AG08395 (cell line): ENCODE measurements at regions not wholly inside any gene's neighbourhood (a gene's known extent, or its start where the extent isn't known, plus 50 kb on each side); places are given as distances from the start of the nearest gene placed in this dataset.
"Not testable (repeated sequence)": the region's sequence is repeated elsewhere in the genome, so short reads cannot be mapped to it uniquely, and the experiment has no call there.

Experiments
- DNase-seq: peaks from one replicate; pipeline ENCODE4 v3.0.0; 2012; ENCODE audit warnings: mixed read lengths, low spot score

DNA sequence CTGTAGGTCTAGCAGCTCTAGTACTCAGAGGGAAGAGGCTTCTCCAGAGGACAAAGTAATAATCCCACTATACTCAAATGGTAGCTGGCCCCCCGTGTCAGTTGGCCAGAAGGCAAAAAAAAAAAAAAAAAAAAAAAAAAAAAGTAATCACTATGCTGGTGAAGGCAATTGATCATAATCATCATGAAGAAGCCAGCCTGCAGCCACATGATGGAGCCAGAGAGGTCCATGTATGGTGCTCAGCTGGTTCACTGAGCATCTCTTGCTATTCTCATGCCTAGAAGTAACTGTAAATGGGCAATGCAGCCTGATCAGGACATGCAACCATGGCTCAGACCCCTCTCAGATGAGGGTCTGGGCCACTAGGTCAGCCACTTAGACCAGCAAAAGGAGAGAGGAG lies 378.8 kb downstream of the MED13L start:
- no peak for DNase-seq

DNA sequence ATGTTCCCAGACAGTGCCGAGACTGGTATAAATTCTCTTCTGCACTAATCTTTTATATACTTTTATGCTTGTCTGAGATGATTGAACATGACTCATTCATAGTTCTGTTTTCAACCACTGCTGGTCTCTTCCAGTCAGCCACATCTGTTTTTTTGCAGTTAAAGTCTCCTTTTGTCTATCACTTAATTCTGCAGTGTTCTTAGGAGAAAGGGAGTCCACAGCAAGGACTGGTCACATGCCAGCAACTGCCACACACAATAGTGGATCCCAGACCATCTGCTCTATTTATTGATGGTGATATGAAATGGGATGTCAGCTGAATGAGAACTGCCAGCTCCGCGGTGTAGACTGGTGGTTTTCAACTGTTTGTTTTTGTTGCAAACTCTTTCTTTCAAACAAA lies 379.8 kb downstream of the MED13L start:
- DNase-seq, result peak; percentile 9

DNA sequence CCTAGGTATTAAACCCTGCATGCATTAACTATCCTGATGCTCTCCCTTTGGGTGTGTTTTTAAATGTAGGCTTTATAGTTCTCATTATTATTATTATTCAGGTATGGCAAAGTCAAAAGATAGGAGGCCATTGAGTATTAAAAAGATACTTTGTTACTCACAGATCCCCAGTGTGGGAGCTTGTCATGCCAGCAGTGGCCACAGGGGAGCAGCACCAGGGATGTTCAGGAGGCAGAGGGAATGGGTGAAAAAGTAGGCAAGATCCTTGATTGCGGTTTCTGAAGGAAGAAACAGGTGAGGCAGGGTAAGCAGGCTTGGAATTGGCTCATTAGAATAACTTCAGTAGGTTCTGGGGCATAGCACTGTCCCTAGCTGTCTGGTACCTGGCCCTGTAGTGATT lies 382.2 kb downstream of the MED13L start:
- peak; percentile 11 for DNase-seq

DNA sequence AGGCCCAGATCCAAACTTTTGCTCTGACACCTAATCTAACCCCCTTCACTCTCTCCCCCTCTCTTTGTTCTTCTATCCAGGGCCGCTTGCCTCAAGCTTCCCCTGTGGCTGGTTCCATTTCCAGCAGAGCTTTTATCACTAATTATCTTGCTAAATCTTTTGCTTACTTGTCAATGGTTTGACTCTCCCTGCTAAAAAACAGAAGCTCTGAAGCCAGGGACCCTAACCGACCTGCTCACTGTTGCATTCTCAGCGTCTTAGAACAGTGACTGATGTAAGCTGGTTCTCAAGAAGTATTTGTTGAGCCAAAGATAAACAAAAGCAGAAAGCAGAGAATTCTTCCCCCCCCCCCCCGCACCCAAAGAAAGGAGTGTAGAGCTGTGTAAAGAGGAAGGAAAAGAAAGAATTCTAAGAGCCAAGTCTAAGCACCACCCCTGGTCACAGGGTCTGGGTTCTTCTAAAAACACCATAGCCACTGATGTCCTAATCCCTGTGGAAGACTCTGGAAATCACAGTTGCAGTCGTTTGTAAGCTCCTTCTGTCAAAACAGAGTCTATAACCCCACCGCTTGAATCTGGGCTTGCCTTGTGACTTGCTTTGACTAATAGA lies 385.8 kb downstream of the MED13L start:
- no peak for DNase-seq

DNA sequence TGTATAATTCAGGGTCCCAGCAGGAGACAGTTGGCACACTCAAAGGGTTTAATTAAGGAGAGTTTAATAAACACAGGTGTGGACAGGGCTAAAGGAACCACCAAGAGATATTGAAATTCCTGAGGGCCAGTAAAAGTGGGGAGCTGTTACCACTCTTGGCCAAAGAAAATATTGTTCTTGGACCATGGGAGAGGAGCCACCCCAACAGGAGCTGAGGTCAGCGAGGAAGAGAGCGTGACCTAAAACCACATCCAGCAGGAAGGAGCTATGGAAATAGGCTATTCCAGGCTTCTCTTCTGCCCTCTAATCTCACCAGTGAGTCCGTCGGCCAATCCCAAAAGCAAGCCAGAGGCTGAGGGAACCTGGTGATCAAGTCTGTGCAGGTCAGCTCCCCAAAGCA lies 390.8 kb downstream of the MED13L start:
- no peak for DNase-seq

DNA sequence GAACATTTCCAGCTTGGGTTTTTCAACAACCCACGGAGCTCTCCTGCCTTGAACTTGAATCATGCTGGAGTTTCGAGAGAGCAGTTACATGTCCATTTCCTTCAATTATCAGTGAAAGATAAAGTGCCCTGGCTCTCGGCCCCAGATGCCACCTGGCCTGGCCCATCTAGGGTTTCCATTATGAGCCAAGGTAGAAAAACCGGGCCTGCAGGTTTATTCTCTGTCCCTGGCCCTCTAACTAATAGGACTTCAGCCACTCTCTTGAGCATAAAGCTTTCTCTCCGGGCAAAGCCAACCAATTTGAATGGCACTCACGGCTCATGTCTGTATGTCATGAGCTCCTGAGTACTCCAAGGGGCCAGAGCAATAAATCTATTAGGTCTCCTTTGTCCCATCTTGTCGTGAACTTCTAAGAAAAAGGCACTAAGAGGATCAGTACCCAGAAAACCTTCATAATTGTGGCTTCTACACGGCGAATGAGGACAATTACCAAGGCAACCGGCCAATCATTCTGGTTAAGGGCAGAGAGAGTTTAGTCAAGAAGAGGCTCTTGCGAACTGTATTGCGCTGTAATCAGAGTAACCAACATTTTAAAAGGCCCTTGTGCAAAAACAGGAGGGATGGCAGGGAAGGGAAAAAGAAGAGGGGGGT lies 392.3 kb downstream of the MED13L start:
- no peak for DNase-seq

DNA sequence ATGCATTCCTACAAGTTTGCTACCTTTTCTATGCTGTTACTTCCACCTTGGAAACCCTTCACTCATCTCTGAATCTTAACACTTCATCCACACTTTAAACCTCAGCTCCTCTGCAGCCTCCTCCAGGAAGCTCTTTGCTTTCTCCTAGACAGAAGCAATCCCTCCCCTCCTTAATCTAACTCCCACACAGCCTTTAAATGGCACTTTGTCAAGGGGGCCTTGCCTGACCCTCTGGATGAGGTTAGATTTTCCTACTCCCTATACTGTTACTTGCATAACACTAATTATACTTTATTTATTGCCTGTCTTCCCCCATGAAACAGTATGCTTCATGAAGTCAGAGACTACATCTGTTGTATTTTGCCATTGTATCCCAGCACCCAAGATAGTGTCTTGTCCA lies 394.6 kb downstream of the MED13L start:
- DNase-seq, result no peak

DNA sequence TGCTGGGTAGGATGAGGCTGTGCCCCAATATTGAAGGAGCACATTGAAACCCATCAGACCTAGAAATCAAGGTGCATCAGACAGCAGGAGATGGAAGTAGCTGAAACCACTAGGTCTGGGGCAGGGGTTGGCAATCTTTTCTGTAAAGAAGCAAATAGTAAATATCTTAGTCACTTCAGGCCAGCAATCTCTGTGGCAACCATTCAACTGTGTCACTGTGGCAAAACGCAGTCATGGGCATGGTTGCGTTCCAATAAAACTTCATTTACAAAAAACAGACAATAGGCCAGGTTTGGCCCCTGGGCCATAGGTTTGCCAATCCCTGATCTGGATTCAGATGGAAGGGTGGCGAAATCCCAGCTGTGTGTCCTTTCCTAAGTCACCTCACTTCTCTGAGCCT lies 397.3 kb downstream of the MED13L start:
- DNase-seq, result no peak

DNA sequence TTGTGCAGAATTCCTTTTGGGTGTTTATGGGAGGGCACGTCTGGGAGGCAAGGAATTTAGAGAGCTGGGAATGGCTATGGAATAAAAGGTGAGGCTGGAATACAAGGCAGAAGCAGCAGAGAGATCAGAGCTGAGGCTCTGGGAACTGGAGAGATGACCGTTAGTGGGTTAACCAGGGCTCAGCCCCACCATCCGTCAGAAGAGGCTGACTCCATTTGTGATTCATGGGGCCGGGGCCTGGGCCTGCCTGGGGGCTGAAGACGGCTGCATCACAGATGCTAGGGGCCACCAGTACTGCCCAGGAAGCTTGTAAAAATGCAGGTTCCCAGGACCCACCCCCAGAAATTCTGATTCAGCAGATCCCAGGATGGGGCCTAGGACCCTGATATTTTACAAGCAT lies 398.1 kb downstream of the MED13L start:
- DNase-seq, result no peak

DNA sequence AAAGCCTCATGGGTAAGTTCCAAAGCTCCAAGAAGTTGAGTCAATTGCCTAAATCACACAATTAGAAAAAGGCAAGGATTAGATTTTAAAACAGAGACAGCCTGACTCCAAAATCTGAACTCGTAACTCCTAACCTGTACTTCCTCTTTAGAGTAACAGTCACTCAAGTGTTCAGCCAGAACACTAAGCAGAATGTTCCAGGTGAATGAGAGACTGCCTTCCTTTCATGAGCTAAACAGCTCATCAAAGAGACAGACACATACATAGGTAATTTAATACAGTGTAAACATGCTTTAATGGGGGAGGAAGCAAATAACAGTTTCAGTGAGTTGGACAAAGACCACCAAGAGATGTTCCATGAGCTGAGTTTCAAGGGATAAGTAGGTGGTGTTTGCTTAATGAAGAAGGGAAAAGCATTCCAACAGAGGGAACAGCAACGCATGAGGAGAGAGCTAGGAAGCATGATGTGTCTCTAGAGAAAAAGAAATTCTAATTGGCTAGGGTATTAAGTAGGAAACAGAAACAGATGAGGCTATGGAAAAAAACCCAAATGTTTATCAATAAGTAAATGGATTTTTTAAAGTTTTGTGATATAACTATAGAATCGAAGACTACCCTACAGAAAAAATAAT lies 403.9 kb downstream of the MED13L start:
- no peak for DNase-seq

DNA sequence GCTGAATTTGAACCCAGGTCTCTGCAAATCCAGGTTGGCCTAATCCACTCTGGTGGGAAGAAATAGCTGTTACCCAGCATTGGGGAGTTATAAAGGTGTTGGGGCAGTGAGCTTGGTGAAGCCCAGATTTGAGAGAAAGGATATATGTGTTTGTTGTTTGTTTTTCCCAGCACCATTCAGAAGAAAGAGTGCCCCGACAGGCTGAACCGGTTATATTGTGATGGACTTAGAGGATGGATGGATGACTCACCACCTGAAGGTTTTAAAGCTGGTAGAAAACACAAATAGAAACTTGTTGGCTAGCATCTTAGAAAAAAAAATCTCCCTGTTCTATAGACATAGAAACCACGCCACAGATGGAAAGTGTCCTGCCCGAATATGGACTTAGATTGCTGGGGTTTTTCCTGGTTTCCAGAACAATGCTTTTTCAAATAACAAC lies 404.6 kb downstream of the MED13L start:
- no peak for DNase-seq

DNA sequence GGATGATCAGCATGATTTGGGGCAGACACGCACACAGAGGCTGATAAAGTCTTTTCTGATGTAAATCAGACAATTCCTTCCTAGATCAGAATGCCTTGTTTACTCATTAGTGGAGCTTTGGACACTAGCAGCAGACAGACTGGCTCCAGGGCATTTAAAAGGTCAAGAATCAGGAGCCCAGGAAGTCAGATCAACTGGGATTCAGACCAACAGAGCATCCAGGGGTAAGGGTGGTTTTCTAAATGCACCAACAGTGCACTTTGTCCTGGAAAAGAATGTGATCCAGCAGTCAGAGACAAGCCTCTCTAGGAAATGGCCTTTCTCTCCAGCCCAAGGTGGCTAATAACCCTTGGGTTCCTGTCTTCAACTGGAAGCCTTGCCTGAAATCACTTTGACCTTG lies 405.3 kb downstream of the MED13L start:
- DNase-seq, result no peak

DNA sequence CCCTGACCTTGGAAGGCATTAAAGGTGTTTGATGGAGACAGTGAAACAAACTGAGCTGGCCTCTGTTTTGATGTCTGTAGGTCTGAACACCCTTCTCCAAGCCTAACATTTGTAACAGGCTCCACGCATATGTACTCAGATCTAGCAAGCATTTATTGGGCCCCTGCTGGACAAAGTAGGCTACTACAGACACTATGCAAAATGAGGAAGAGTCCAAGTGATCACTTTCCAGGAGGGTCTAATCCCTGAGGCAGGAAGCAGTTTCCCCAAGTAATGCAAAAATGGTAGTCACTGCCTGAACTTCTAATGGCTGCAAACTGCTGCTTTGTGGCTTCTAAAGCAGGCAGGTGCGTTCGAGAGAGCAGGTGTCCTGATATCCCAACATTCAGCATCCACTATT lies 405.8 kb downstream of the MED13L start:
- peak; percentile 51 for DNase-seq

DNA sequence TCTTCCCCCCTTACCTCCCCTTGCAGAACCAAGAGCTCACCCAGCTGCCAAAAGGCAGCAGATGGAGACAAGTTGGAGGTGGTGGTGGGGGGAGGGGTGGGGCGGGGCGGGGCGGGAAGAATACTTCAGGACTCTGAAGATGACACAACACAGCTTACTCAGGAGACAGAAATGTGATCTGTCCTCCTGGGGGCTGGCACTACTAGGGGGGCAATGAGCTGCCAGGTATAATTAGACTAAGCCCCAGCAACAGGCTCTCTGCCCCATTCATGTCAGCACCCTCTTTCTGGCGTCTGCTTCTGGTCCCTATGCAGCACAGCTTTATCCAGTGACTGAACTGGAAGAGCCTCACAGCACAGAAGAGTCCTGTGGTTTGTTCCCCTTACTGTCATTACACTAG lies 407.0 kb downstream of the MED13L start:
- no peak for DNase-seq

DNA sequence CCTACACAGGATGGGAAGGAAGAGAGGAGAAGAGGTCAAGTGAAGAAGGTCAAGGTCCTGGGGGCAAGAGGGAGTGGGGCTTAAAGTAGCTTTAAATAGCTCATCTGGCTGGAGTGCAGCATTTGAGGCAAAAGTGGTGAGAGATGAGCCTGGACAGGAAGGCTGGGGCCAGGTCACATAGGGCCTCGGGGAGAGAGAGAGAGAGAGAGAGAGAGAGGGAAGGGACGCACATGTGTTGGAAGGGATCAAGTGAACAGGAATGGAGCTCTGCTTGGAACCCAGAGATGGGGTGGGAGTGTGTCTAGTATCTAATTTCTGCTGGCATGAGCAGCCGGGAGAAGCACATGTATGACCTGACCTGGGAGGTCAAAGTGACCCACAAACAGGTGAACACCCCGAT lies 407.5 kb downstream of the MED13L start:
- DNase-seq, result no peak

DNA sequence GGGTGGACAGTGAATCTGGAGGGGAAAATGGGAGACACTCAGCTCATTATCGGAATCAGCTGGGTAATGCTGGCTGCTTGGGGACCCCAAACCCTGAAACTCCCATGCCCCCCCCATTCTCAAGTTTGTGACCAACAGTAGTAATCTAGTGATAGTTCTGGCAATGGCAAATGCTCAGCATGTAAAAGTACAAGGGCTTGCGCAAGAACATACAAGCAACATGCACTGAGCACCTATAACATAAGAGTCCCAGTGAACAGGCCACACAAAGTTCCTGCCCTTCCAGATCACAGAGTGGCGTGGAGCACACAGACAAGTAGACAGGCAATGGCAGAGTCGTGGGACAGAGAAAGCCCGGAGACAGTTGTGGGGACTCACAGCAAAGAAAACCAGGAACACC lies 407.9 kb downstream of the MED13L start:
- no peak for DNase-seq

DNA sequence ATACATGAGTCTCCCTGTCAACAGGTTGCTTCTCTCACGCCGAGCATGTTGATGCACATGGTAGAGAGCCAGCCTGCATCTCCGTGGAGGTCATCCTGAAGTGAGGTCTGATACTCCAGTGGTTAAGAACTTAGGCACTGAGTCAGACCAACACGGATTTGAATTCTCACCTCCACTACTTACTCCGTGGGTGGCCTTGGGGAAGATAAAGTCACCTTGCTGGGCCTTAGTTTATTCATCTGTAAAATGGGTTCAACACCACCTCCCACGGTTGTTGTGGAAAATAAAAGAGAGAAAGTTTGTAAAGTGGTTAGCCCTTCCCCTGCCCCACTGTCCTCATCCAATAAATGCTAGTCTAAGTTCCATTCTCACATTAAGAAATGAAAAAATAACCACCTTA lies 408.9 kb downstream of the MED13L start:
- DNase-seq, result no peak

DNA sequence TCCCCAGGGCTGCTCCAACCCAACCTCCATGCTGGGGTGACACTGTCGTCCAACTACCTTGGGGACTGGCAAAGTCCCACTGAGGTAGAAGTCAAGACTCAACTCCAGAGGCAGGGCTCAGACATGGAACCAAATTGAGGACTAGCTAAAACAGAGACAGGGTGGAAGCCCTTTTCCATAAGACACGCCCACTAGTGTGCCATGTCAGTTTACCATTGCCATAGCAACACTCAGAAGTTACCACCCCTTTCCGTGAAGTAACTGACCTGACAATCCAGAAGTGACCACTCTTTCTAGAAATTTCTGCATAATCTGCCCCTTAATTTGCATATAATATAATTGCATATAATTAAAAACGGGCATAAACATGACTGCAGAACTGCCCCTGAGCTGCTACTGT lies 409.6 kb downstream of the MED13L start:
- DNase-seq, result no peak

DNA sequence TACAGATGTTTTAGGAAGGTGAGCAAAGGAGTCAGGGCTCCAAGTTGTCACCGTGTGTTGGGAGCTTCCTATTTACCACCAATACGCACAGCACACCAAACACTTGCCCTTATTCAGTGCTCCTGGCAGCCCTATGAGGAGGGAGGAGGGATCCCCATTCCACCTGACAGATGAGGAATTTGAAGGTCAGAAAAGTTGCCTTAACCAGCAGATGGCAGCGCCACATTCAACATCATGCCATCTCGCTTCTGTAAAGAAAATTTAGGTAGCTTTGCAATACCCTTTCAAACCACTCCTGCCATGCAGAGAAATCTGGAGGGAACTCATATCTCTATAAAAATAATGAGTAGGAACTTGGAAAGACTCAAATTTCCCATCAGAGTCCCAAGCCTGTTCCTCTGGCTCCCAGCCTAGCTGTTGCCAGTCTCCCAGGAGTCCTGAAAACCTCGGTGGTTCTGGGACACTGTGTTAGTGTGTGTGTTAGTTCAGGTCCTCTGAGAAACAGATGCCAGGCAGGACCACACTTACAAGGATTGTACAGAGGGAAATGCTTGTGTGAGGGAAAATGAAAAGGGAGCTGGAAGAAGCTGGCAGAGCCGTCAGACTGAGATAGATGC lies 410.5 kb downstream of the MED13L start:
- no peak for DNase-seq

DNA sequence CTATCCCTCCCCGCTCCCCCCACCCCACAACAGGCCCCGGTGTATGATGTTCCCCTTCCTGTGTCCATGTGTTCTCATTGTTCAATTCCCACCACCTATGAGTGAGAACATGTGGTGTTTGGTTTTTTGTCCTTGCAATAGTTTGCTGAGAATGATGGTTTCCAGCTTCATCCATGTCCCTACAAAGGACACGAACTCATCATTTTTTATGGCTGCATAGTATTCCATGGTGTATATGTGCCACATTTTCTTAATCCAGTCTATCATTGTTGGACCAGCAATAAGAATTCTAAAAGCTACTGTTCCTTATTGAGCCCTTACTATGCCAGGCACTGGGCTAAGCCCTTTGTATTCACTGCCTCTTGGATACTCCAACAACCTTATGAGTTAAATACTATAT lies 411.2 kb downstream of the MED13L start:
- DNase-seq, result not testable (repeated sequence)

DNA sequence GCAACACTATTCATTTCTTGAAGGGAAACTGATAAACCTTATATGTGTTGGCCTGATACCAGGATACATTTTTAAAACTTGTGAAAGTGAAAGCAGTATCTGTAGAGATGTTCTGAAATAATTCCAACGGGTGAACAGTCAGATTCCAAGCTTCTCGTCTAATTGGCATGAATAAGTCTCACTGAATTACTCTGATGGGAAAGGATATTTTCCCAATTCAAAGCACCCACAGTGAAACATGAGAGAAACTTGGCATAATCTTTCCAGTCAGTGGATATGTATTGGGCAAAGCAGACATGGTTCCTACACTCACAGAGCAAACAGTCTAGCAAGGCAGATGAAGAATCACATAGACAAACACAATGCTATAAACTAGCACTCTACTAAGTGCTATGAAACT lies 413.1 kb downstream of the MED13L start:
- no peak for DNase-seq

DNA sequence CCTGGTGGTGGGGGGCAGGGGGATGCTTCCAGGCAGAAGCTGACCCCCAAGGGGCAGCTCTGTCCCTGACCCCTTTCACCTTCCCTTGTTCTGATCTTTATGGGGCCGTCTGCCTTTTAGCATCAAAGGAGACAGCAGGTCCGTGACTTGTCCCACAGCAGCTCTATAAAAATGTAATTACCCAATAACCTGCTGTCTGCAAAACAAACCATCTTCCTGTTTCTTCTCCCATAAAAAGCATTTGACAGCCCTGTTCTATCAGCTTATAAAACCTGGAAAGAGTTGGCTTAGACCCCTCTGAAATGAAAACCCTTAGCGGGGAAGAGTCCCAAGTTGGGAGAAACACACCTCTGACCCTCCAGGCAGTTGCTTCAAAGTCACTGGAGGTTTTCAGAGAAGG lies 416.9 kb downstream of the MED13L start:
- no peak for DNase-seq

DNA sequence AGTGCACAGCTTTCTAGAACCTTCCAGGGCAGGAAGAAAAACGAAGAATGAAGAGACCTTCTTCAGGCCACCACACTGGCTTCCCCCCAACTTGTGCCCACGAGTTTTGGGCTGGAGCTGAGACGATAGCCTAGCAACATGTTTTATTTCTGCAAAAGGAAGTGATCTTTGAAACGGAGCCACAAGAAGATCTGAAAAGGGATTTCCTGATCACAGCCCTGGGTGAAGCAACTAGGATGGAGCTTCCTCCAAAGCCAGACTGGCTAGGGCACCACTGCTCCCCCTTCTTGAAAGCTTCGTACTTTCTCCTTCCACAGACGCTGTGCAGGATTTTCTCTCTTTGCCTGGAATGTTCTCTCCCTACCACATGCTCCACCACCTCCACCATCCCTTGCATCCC lies 418.3 kb downstream of the MED13L start:
- no peak for DNase-seq
